Choroid plexus epithelial cell (primary cell): ENCODE measurements at regions not wholly inside any gene's neighbourhood (a gene's known extent, or its start where the extent isn't known, plus 50 kb on each side); places are given as distances from the start of the nearest gene placed in this dataset.

Source experiments
- DNase-seq: peaks from one replicate; pipeline ENCODE4 v3.0.0-alpha.2; 2010; ENCODE audit warnings: low read depth
- H3K4me3 ChIP-seq: 2 replicates; pipeline ENCODE4 v1.5.1; 2011; ENCODE audit warnings: low read depth, mild to moderate bottlenecking, control low read depth, low read length, moderate library complexity
- CTCF ChIP-seq: conservative IDR thresholded peaks from 2 replicates; pipeline ENCODE4 v1.5.1; 2011; ENCODE audit warnings: low read depth, mild to moderate bottlenecking, control low read depth, inconsistent platforms, low read length, moderate library complexity

GRCh38 chr9:86513429-86513828 is 159.2 kb upstream of the TUT7 start:
- no peak for DNase-seq
- TF ChIP-seq CTCF: no peak
- no peak overlapping the region for H3K4me3 ChIP-seq

- TF ChIP-seq CTCF: no peak
Measured at GRCh38 chr9:86512929-86513328, 158.7 kb upstream of the TUT7 start.

GRCh38 chr9:86511614-86512360 is 157.6 kb upstream of the TUT7 start:
- H3K4me3 ChIP-seq: no peak overlapping the region
- DNase-seq: no peak
- TF ChIP-seq CTCF: no peak

More at GRCh38 chr9:86512929-86513328, 158.7 kb upstream of the TUT7 start:
- no peak overlapping the region for H3K4me3 ChIP-seq
- DNase-seq: peak; percentile 17

GRCh38 chr9:86508208-86508903 is 154.1 kb upstream of the TUT7 start:
- no peak overlapping the region for H3K4me3 ChIP-seq
- DNase-seq: no peak
- TF ChIP-seq CTCF: no peak

GRCh38 chr9:86507212-86507630 is 153.0 kb upstream of the TUT7 start:
- DNase-seq: no peak
- H3K4me3 ChIP-seq: no peak overlapping the region
- no peak for TF ChIP-seq CTCF

GRCh38 chr9:86503942-86504341 is 149.7 kb upstream of the TUT7 start:
- H3K4me3 ChIP-seq: no peak overlapping the region
- no peak for DNase-seq
- no peak for TF ChIP-seq CTCF
